Endothelial cell of umbilical vein (primary cell): ENCODE measurements at regions not wholly inside any gene's neighbourhood (a gene's known extent, or its start where the extent isn't known, plus 50 kb on each side); places are given as distances from the start of the nearest gene placed in this dataset.

ENCODE experiments used
- BruUV-seq: library from RNA; stranded (reverse); fragments of 400-500 nt; replicated peaks from 2 replicates; lab custom pipeline; 2021; lab: Mats Ljungman, UMichigan
- CTCF ChIA-PET: fragments of 300-600, 350-600 bp; sonication (Branson Sonifier 250); formaldehyde crosslinking; loops from one replicate; lab custom pipeline; 2021; ENCODE audit warnings: antibody characterized with exemption, inconsistent platforms; lab: Charles Lee
- POLR2A ChIA-PET: fragments of 300-600, 350-600 bp; sonication (Branson Sonifier 250); formaldehyde crosslinking; loops from one replicate; lab custom pipeline; 2021; ENCODE audit warnings: antibody characterized with exemption, inconsistent platforms; lab: Charles Lee
- DNase-seq: peaks from one replicate; pipeline ENCODE4 v3.0.0-alpha.2; 2011; ENCODE audit warnings: low read depth, low spot score
- FAIRE-seq: peaks from 2 replicates; lab custom pipeline; 2011; peaks lifted over from hg19 to GRCh38; lab: Jason Lieb, UNC
- H2AFZ ChIP-seq: 2 replicates; pipeline ENCODE4 v1.6.0; 2012; ENCODE audit warnings: low read depth, low read length, control low read depth, inconsistent platforms
- H3K27ac ChIP-seq: 2 replicates; pipeline ENCODE4 v1.5.1; 2011; ENCODE audit warnings: low read depth, mild to moderate bottlenecking, control low read depth, low read length, moderate library complexity; ENCODE audit not compliant: insufficient read depth
- H3K27me3 ChIP-seq, 2 experiments: 2 replicates each; pipeline versions ENCODE4 v1.6.0 to v1.6.1; 2011; ENCODE audit warnings: low read length in 2 of 2, mixed read lengths in 1 of 2; ENCODE audit not compliant: control insufficient read depth in 2 of 2, insufficient read depth in 2 of 2
- H3K36me3 ChIP-seq, 2 experiments: 2 replicates in 1 of 2; 3 replicates in 1 of 2; pipeline ENCODE4 v1.5.1; 2011; ENCODE audit warnings: low read length in 2 of 2, mild to moderate bottlenecking in 1 of 2, moderate library complexity in 1 of 2; ENCODE audit not compliant: control insufficient read depth in 2 of 2, insufficient read depth in 2 of 2; ENCODE audit errors: extremely low read depth in 1 of 2
- H3K4me1 ChIP-seq: 3 replicates; pipeline ENCODE4 v1.5.1; 2011; ENCODE audit warnings: mild to moderate bottlenecking, low read length; ENCODE audit not compliant: control insufficient read depth, insufficient read depth; ENCODE audit errors: extremely low read depth
- H3K4me2 ChIP-seq: 2 replicates; pipeline ENCODE4 v1.6.1; 2011; ENCODE audit warnings: low read length, control low read depth, mixed read lengths; ENCODE audit not compliant: insufficient read depth
- H3K4me3 ChIP-seq, 3 experiments: fragments of 200-600 bp in 1 of 3; sonication (generic), shearing (Covaris generic) in 1 of 3; replicated peaks in 1 of 3; 2 replicates each; pipeline ENCODE4 v1.5.1; 2011 to 2016; ENCODE audit warnings: control low read depth in 3 of 3, low read length in 3 of 3, mild to moderate bottlenecking in 2 of 3, inconsistent platforms in 1 of 3, low read depth in 1 of 3, moderate library complexity in 1 of 3; ENCODE audit not compliant: insufficient read depth in 1 of 3
- H3K79me2 ChIP-seq: 2 replicates; pipeline ENCODE4 v1.6.0; 2012; ENCODE audit warnings: low read length, inconsistent platforms; ENCODE audit not compliant: control insufficient read depth, insufficient read depth
- H3K9ac ChIP-seq: replicated peaks from 2 replicates; pipeline ENCODE3; 2011; ENCODE audit warnings: low read length, control low read depth; ENCODE audit not compliant: insufficient read depth; ENCODE audit errors: extremely low read depth
- H3K9me1 ChIP-seq: replicated peaks from 3 replicates; pipeline ENCODE4 v1.6.0; 2011; ENCODE audit warnings: mild to moderate bottlenecking, low read length; ENCODE audit not compliant: control insufficient read depth, insufficient read depth; ENCODE audit errors: extremely low read depth
- H3K9me3 ChIP-seq: replicated peaks from 2 replicates; pipeline ENCODE4 v1.5.1; 2012; ENCODE audit warnings: low read length, inconsistent platforms; ENCODE audit not compliant: control insufficient read depth, insufficient read depth
- H4K20me1 ChIP-seq: replicated peaks from 2 replicates; pipeline ENCODE3; 2011; ENCODE audit warnings: mild to moderate bottlenecking, low read length; ENCODE audit not compliant: control insufficient read depth, insufficient read depth; ENCODE audit errors: extremely low read depth
- FOS ChIP-seq: IDR thresholded peaks from 2 replicates; pipeline ENCODE4 v1.6.1; 2011; ENCODE audit warnings: mild to moderate bottlenecking, low read length, moderate library complexity, borderline replicate concordance; ENCODE audit not compliant: insufficient read depth
- JUN ChIP-seq: IDR thresholded peaks from 2 replicates; pipeline ENCODE4 v1.6.1; 2011; ENCODE audit warnings: borderline replicate concordance, low read depth; ENCODE audit not compliant: insufficient read length, insufficient read depth
- MYC ChIP-seq: IDR thresholded peaks from one replicate; pipeline ENCODE4 v1.6.1; 2011; ENCODE audit warnings: mild to moderate bottlenecking, low read depth, low read length
- POLR2AphosphoS5 ChIP-seq: IDR thresholded peaks from 2 replicates; pipeline ENCODE4 v1.6.1; 2012; ENCODE audit warnings: low read depth, mild to moderate bottlenecking, control low read depth, low read length, moderate library complexity; ENCODE audit not compliant: insufficient read depth
- dilution Hi-C: fragments of 300-500 bp; cut with MboI; formaldehyde crosslinking; loops from one replicate; pipeline ENCODE4 v1.15.0; 2019; ENCODE audit warnings: low sequenced_read_pairs; ENCODE audit not compliant: extremely low pct_ligation_motif_present
- intact Hi-C: fragments of 100-400 bp; cut with micrococcal nuclease; formaldehyde crosslinking; loops from one replicate; pipeline ENCODE4 v1.10.0; 2022
- TF ChIP-seq, protein P1 (sequence below), 2 donors: IDR thresholded peaks; 1 replicate in 1 of 2; 2 replicates in 1 of 2; pipeline ENCODE4 v1.5.1; 2011; ENCODE audit warnings: low read length in 2 of 2, mild to moderate bottlenecking in 2 of 2, moderate library complexity in 2 of 2, control low read depth in 1 of 2, inconsistent platforms in 1 of 2, low read depth in 1 of 2; ENCODE audit not compliant: insufficient read depth in 1 of 2; ENCODE audit errors: extremely low read depth in 1 of 2
- TF ChIP-seq, protein P2 (sequence below): IDR thresholded peaks from 2 replicates; pipeline ENCODE4 v1.6.1; 2011; ENCODE audit not compliant: insufficient read depth, insufficient read length

DNA sequence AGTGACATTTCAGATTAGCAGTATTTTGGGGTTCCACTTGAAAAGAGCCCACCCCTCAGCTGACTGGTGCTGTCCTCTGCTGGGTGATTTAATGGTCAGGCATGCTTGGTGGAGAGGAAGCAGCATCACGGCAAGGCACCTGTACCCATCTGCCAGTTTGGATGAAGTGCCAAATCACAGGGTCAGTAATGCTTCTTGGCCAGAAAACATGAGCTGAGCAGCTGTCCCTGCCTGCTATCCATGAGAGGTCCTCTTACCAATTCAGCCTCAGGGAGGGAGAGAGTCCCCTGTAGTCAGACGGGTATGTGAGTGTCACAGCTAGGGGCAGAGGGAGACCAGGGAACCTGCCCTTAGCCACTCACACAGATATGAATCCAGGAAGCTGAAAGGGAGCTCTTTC is 137.9 kb downstream of the SEC61B start:
- no peak for FAIRE-seq
- BruUV-seq = no TSS peak

DNA sequence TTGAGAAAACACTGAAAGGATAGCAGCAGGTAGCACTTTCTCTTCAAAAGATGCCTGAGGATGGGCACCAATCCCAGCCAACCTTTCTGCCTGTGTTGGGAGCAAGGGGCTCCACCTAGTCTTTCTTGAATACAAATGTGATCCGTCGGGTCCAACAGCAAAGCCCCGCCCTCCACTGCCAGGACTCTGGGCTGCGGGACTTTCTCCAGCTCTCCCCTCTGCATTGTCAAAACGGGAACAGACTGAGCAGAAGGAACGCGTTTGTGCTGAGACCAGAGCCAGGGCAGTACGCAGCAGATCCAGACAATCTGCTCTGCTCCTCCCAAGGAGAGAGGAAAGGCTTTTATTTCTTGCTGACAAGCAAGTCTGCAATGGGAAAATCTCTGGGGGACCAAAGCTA is 139.7 kb downstream of the SEC61B start:
- H3K36me3 ChIP-seq = no peaks in the 10 kb centered on the region

More for the DNA sequence above, 137.9 kb downstream of the SEC61B start:
- dilution Hi-C loops = no loop called here
- H3K79me2 ChIP-seq = no peaks in the 10 kb centered on the region
- no peak overlapping the region for H3K4me2 ChIP-seq
- H3K36me3 ChIP-seq = no peaks in the 10 kb centered on the region
- intact Hi-C loops = loop anchor here (2.0 kb wide), 1 partner anchor 21 kb away; no protein-coding TSS in a partner anchor
- H3K9me1 ChIP-seq = no peaks in the 10 kb centered on the region
- H3K9ac ChIP-seq = no peak overlapping the region
- ChIA-PET CTCF (interaction anchor here (1.0 to 1.7 kb wide), 3 partner anchors 10 to 61 kb away, joined by 3 to 5 read pairs (median 5); no protein-coding TSS in a partner anchor), POLR2A (no interaction called here)
- H3K9me3 ChIP-seq = no peaks in the 10 kb centered on the region
- no peak overlapping the region for H2AFZ ChIP-seq
- no peaks in the 10 kb centered on the region for H4K20me1 ChIP-seq
- H3K4me1 ChIP-seq = no peaks in the 10 kb centered on the region
- no peak overlapping the region for H3K4me3 ChIP-seq
- H3K27ac ChIP-seq = no peak overlapping the region
- peaks cover 22 to 34% of the 10 kb centered on the region in 2 experiments for H3K27me3 ChIP-seq
- TF ChIP-seq, protein P1, sequence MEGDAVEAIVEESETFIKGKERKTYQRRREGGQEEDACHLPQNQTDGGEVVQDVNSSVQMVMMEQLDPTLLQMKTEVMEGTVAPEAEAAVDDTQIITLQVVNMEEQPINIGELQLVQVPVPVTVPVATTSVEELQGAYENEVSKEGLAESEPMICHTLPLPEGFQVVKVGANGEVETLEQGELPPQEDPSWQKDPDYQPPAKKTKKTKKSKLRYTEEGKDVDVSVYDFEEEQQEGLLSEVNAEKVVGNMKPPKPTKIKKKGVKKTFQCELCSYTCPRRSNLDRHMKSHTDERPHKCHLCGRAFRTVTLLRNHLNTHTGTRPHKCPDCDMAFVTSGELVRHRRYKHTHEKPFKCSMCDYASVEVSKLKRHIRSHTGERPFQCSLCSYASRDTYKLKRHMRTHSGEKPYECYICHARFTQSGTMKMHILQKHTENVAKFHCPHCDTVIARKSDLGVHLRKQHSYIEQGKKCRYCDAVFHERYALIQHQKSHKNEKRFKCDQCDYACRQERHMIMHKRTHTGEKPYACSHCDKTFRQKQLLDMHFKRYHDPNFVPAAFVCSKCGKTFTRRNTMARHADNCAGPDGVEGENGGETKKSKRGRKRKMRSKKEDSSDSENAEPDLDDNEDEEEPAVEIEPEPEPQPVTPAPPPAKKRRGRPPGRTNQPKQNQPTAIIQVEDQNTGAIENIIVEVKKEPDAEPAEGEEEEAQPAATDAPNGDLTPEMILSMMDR (IDR thresholded peaks at IDR 0.05; ENCODE audit: extremely low read depth in 1 of 2, insufficient read depth in 1 of 2, low read depth in 1 of 2, low read length in 2 of 2) = no peak
- no peak for TF ChIP-seq MYC
- no peak for DNase-seq

More for the DNA sequence above, 139.7 kb downstream of the SEC61B start:
- Histone ChIP-seq H4K20me1 (no peaks in the 10 kb centered on the region), H3K4me2 (no peak overlapping the region), H3K9me1 (no peaks in the 10 kb centered on the region), H3K4me1 (no peaks in the 10 kb centered on the region), H3K27me3 (peaks cover 18 to 34% of the 10 kb centered on the region in 2 experiments), H3K9ac (no peak overlapping the region), H3K9me3 (no peaks in the 10 kb centered on the region), H3K79me2 (no peaks in the 10 kb centered on the region), H3K27ac (no peak overlapping the region), H3K4me3 (no peak overlapping the region), H2AFZ (no peak overlapping the region)
- TF ChIP-seq JUN (no peak), POLR2AphosphoS5 (no peak), FOS (no peak), MYC (no peak)
- TF ChIP-seq, protein P2, sequence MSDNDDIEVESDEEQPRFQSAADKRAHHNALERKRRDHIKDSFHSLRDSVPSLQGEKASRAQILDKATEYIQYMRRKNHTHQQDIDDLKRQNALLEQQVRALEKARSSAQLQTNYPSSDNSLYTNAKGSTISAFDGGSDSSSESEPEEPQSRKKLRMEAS = no peak
- ChIA-PET POLR2A (no interaction called here), CTCF (interaction anchor here (1.6 kb wide), 1 partner anchor 12 kb away, joined by 5 read pairs; no protein-coding TSS in a partner anchor)
- DNase-seq = no peak
- intact Hi-C loops (loop anchor here (2.0 kb wide), 1 partner anchor 19 kb away; no protein-coding TSS in a partner anchor), dilution Hi-C loops (no loop called here)
- BruUV-seq = no TSS peak
- no peak for FAIRE-seq
